ENCODE measurements at regions not wholly inside any gene's neighbourhood (a gene's known extent, or its start where the extent isn't known, plus 50 kb on each side); places are given as distances from the start of the nearest gene placed in this dataset.

DNA sequence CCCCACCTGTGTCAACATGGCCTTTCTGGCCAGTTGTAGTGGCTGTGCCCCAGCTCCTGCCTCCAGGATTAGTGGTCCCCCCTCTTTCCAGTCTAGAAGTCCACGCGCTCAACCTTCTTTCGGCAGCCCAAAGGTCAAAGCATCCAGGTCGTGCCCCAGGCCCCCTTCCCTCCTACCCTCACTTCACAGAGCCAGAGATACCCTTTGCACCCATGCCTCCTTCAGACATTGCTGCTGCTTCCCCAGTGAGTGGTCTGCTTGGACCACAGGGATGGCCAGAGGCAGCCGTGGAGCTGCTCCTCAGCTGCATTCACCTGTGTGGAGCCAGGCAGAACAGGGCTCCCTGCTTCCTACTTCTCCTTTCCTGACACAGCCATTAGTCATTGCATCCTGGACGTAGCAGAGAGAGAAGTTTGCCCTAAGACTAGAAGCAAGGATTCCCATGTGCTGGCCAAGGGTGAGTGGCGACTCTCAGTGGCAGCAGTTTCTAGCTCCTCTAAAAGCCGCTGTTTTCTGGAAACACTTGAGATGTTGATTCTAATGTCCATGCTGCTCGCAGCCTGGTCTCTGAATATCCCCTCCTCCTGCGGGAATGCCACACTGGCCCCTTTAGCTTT lies 243.1 kb upstream of the SHH start:
- no peak overlapping the region for H3K4me3 ChIP-seq (ENCODE audit: low read depth, low read length)
- no peak for TF ChIP-seq CTCF (IDR thresholded peaks at IDR 0.05; ENCODE audit: control insufficient read depth, extremely low read depth, insufficient read depth)
- DNase-seq (ENCODE audit: low read depth), result no peak

DNA sequence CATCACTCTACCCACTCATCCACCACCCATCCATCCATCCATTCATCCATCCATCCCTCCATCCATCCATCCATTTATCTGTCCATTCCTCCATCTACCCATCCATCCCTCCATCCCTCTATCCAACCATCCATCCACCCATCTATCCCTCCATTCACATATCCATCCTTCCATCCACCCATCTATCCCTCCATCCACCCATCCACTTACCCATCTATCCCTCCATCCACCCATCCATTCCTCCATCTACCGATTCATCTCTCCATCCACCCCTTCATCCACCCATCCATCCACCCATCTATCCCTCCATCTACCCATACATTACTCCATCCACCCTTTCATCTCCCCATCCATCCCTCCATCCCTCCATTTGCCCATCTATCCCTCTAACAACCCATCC lies 239.6 kb upstream of the SHH start:
- H3K4me3 ChIP-seq (ENCODE audit: low read depth, low read length), result no peak overlapping the region
- TF ChIP-seq CTCF (IDR thresholded peaks at IDR 0.05; ENCODE audit: control insufficient read depth, extremely low read depth, insufficient read depth), result no peak
- no peak for DNase-seq (ENCODE audit: low read depth)

DNA sequence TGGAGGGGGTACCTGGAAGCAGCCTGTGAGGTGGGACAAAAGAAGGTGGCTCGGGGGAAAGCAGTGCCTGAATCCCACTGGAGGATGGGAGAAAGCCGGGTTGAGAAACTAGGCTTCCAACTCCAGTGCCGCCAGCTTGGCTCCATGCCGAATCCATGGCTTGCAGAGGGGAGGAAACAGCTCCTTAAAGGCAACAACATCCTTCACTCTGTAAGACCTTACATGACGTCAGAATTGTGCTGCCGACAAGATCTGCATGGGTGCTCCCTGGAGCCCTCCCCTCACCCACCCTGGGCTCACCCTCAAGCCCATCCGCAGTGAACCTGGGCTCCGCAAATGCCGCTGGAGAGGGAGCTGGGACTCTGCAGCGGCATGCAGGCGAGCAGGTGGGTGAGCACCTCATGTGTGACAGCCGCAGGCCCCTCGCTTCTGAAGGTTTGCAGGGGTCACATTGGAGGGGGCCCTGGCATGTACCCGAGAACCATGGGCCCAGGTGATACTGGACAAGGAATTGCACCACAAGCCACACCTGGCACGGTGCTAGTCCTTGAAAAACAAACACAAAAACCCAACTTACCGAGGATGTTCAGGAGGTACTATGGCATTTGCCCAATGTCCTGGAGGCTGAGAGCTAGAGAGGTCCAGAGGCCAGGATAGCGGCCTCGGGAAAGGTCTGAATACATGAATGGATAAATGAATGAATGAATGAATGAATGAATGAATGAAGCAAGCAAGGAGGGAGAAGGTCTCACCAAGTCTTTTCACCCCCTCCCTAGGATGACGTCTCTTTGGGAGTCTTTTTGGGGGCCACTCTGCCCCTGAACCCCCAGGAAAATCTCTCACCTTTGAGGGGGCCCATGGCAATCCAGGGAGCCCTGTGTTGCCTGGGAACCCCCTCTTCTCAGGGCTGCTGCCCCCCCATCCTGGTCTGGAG lies 238.6 kb upstream of the SHH start:
- TF ChIP-seq CTCF (IDR thresholded peaks at IDR 0.05; ENCODE audit: control insufficient read depth, extremely low read depth, insufficient read depth), result no peak
- no peak overlapping the region for H3K4me3 ChIP-seq (ENCODE audit: low read depth, low read length)
- DNase-seq (ENCODE audit: low read depth), result no peak

DNA sequence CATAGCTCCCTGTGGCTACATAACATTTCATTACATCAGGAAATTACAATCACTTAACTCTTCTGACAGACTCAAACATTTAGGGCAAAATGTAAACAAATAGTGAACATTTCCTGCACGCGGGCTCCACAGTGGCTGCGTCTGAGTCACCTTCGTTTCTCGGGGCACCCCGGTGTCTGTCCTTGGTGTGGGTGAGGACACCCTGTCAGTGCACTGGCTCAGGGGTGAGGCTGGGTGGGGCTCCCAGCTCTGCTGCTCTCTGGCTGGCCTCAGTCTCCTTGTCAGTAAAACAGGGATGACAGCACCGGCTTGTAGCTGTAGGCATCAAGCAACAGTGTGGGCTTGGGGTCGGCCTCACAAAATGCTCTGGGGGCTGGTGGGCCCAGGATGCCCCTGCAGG lies 237.1 kb upstream of the SHH start:
- TF ChIP-seq CTCF (IDR thresholded peaks at IDR 0.05; ENCODE audit: control insufficient read depth, extremely low read depth, insufficient read depth), result no peak
- no peak for DNase-seq (ENCODE audit: low read depth)
- H3K4me3 ChIP-seq (ENCODE audit: low read depth, low read length), result no peak overlapping the region

- no peak for TF ChIP-seq CTCF (IDR thresholded peaks at IDR 0.05; ENCODE audit: control insufficient read depth, extremely low read depth, insufficient read depth)
- no peak for DNase-seq (ENCODE audit: low read depth)
- H3K4me3 ChIP-seq (ENCODE audit: low read depth, low read length), result no peak overlapping the region
Observed at GRCh38 chr7:156046031-156046560, 233.8 kb upstream of the SHH start.

DNA sequence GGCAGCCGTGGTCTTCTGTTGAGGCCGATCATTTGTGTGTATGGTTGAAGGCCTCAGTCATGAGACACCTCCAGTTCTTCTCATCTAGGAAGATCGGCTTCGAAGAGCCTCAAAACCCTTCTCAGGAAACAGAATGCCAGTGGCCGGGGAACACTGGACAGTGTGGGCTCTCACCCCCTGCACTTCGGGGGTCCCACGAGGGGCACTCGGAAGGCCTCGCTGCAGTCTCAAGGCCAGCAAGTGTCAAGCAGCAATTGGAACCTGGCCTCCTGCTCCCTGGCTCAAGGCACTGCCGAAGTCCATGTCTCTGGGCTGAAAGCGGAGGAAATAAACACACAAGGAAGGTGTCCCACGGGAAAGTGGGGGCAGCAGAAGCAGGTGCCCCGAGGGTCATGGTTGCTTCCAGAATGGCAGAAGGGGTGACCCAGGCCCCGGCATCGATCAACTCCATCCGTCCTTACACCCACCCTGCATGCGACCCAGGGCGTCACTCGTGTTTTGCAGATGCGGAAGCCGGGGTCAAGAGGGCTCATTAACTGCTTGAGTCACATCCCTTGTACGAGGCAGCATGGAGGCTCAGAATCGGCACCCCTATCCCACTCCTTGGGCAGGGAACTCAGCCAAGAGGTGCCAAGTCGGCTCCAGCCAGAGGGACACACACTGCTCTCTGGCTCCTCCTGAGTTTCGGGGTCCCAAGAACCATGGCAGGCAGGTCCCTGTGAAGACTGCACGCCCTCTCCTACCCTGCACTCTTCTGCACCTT lies 231.3 kb upstream of the SHH start:
- DNase-seq (ENCODE audit: low read depth), result no peak
- no peak overlapping the region for H3K4me3 ChIP-seq (ENCODE audit: low read depth, low read length)
- no peak for TF ChIP-seq CTCF (IDR thresholded peaks at IDR 0.05; ENCODE audit: control insufficient read depth, extremely low read depth, insufficient read depth)

Measured in LNCaP clone FGC (cell line).